Stimulated activated effector memory CD8-positive, alpha-beta T cell treated with anti-CD3 and anti-CD28 coated beads, Interleukin-12 subunit alpha, Interleukin-12 subunit beta, amount 100 ng/mL, for 72 hours (primary cell): ENCODE measurements at regions not wholly inside any gene's neighbourhood (a gene's known extent, or its start where the extent isn't known, plus 50 kb on each side); places are given as distances from the start of the nearest gene placed in this dataset.
A peak's percentile ranks its signal among the peaks of the same experiment; 100 is the strongest.

Source experiments
- ATAC-seq: fragments of 150-1000 bp; cut with Tn5 transposase; 2 replicates; pipeline ENCODE4 v1.10.0; 2021
- DNase-seq, 2 donors: peaks; one replicate each; pipeline ENCODE4 v3.0.0; 2021 to 2022; ENCODE audit warnings: low spot score in 2 of 2
- H3K27ac Mint-ChIP-seq: one replicate; pipeline ENCODE4 v1.8.0; 2022; ENCODE audit warnings: mild to moderate bottlenecking, mixed read lengths
- H3K36me3 Mint-ChIP-seq: one replicate; pipeline ENCODE4 v1.8.0; 2022; ENCODE audit warnings: mild to moderate bottlenecking, mixed read lengths
- H3K4me1 Mint-ChIP-seq: one replicate; pipeline ENCODE4 v1.8.0; 2022; ENCODE audit warnings: mixed read lengths
- H3K4me3 Mint-ChIP-seq: one replicate; pipeline ENCODE4 v1.8.0; 2022; ENCODE audit warnings: mild to moderate bottlenecking, mixed read lengths
- H3K9me3 Mint-ChIP-seq: one replicate; pipeline ENCODE4 v1.8.0; 2022; ENCODE audit warnings: mixed read lengths

DNA sequence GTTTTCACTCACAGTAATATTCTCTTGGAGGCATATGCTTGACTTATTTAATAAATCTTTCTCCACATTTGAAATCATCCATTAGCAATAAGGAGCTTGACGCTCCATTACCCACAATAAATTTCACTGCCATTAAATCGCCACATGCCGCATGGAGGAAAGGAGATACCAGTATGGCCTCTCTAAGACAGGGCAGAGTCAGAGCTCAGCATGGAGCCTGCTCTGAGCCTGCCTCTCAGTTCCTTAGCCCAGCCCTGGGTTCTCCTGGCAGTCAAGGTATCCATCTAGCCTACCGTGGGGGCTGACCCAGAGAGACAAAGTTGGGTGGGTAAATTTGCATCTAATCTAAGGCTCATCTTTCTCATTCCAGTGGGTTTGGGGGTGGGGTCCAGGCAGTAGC is 80.3 kb upstream of the CES5A start:
- Mint-ChIP-seq H3K9me3 (peaks cover 2% of the 10 kb centered on the region), H3K36me3 (no peaks in the 10 kb centered on the region), H3K27ac (no peak overlapping the region), H3K4me3 (no peak overlapping the region), H3K4me1 (no peaks in the 10 kb centered on the region)
- ATAC-seq (no peak), DNase-seq (no peak)

- Mint-ChIP-seq H3K9me3 (peaks cover 2% of the 10 kb centered on the region), H3K4me1 (no peaks in the 10 kb centered on the region), H3K4me3 (no peak overlapping the region), H3K36me3 (no peaks in the 10 kb centered on the region), H3K27ac (no peak overlapping the region)
- DNase-seq = no peak
- ATAC-seq = no peak
Measured at GRCh38 chr16:55954906-55955305, 79.7 kb upstream of the CES5A start.

DNA sequence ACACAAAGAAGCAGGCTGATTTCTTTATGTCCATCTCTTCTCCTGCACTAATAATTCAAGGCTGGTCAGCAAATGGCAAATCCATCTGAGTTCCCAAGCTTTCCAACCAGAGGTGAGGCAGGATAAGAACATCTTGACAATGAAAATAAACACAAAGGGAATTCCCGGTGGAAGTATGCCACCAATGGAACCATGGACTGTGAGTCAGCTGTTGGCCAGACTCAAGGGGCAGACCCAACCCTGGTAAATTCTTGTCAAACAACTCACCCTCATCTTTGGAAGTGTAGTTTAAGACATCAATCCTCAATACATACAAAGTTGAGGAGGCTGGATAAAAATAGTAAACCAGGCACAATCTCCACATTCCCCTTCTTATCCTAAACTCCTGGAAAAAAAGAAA is 74.3 kb upstream of the CES5A start:
- no peaks in the 10 kb centered on the region for H3K9me3 Mint-ChIP-seq
- no peak for DNase-seq
- H3K27ac Mint-ChIP-seq = no peak overlapping the region
- H3K4me1 Mint-ChIP-seq = no peaks in the 10 kb centered on the region
- H3K4me3 Mint-ChIP-seq = no peak overlapping the region
- no peaks in the 10 kb centered on the region for H3K36me3 Mint-ChIP-seq
- no peak for ATAC-seq

DNA sequence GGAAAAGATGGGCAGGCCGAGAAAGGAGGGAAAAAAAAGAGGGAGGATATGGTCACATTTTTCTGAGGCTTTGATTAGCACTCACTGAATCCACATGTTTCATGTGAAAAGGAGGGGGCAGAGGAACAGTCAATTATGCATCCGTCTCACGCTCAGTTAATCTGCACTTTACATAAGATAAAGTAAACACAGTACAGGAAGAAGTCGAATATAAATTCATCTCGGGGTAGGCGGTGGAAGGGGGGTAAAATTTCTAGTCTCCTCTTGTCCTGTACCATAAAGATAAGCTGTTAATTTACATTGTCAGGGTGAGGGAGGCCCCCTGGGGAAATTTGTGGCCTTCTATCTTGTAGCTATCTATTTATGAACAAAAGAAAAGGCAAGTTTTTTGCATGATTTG is 73.1 kb upstream of the CES5A start:
- DNase-seq = no peak
- Mint-ChIP-seq H3K4me1 (no peaks in the 10 kb centered on the region), H3K27ac (no peak overlapping the region), H3K36me3 (no peaks in the 10 kb centered on the region), H3K9me3 (no peaks in the 10 kb centered on the region), H3K4me3 (no peak overlapping the region)
- ATAC-seq = no peak

DNA sequence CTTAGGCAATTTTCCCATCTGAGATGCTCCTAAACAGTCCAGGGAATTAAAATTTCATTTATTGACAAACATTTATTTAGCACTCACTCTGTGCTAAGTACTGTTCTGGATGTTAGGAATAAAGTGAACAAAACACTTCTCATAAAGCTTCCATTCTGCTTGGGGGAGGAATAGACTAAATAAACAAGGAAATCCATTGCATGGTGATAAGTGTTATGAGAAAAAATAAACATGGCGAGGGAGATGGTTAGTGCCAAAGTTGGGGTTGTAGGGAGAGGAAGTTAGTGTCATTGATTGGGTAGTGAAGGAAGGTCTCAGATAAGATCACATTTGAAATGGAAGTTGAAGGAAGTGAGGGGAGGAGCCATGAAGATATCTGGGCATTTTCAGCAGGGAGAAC is 72.2 kb upstream of the CES5A start:
- H3K36me3 Mint-ChIP-seq = no peaks in the 10 kb centered on the region
- no peak overlapping the region for H3K27ac Mint-ChIP-seq
- ATAC-seq (no peak), DNase-seq (no peak)
- H3K9me3 Mint-ChIP-seq = no peaks in the 10 kb centered on the region
- H3K4me1 Mint-ChIP-seq = no peaks in the 10 kb centered on the region
- no peak overlapping the region for H3K4me3 Mint-ChIP-seq

GRCh38 chr16:55944377-55944802 is 69.2 kb upstream of the CES5A start:
- Mint-ChIP-seq H3K27ac (no peak overlapping the region), H3K9me3 (no peaks in the 10 kb centered on the region), H3K36me3 (no peaks in the 10 kb centered on the region), H3K4me3 (no peak overlapping the region), H3K4me1 (no peaks in the 10 kb centered on the region)
- DNase-seq (peak; percentile 36 to 68), ATAC-seq (peak; percentile 53)

DNA sequence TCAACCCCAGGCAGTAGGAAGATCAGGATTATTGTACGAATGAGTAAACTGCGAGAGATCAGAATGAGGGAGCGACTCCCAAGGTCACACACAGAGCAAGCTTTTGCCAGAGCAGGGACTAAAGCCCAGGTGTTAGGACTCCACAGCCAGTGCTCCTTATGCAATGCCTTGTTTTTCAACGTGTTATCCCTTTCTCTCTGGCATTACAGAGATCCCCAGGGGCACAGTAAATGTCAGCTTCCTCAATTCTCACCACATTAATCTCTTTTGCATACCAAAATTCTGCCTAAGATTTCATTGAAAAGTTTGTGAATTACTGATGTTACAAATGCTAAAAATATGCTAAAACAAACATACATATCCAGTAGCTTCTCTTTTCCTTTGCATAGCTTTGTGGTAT is 68.1 kb upstream of the CES5A start:
- DNase-seq = no peak
- Mint-ChIP-seq H3K27ac (no peak overlapping the region), H3K4me3 (no peak overlapping the region), H3K36me3 (no peaks in the 10 kb centered on the region), H3K9me3 (no peaks in the 10 kb centered on the region), H3K4me1 (no peaks in the 10 kb centered on the region)
- ATAC-seq = no peak

DNA sequence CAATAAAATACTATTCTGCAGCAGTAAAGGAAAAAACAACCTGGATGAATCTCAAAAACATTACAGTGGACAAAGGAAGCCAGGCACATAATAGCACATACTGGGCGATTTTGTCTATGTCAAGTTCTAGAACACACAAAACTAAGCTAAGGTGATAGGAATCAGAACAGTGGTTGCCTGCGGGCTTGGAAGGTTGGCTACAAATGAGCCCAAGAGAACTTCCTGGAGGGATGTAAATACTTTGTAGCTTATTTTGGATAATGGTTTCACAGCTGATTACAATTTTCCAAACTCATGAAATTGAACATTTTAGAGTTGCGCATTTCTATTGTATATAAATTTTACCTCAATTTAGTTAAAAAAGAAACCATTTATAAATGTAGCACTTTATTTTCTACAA is 67.6 kb upstream of the CES5A start:
- no peak for DNase-seq
- H3K4me3 Mint-ChIP-seq = no peak overlapping the region
- no peak for ATAC-seq
- no peaks in the 10 kb centered on the region for H3K4me1 Mint-ChIP-seq
- H3K27ac Mint-ChIP-seq = no peak overlapping the region
- no peaks in the 10 kb centered on the region for H3K9me3 Mint-ChIP-seq
- no peaks in the 10 kb centered on the region for H3K36me3 Mint-ChIP-seq

- Mint-ChIP-seq H3K9me3 (no peaks in the 10 kb centered on the region), H3K36me3 (no peaks in the 10 kb centered on the region), H3K4me1 (no peaks in the 10 kb centered on the region), H3K4me3 (no peak overlapping the region), H3K27ac (no peak overlapping the region)
- DNase-seq (no peak), ATAC-seq (no peak)
Measured at GRCh38 chr16:55941552-55941951, 66.4 kb upstream of the CES5A start.

DNA sequence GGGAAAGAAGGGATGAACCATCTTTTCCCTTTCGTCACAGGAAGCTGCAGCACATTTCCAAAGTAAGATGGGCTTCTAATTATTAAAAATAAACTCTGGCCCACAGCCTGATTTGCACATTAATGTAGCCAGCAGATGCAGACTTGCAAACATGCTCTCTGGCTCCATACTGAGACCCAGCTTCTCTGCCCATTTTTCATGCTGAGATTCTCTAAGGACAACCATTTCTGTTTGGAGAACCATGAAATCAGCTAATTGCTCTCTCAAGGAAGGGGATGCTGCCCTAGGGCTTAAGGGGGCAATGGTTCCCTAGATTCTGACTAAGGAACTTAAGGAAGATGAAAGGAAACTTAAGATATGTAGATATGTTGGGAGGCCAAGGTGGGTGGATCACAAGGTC is 63.0 kb upstream of the CES5A start:
- DNase-seq (no peak), ATAC-seq (no peak)
- no peaks in the 10 kb centered on the region for H3K4me1 Mint-ChIP-seq
- no peak overlapping the region for H3K27ac Mint-ChIP-seq
- H3K9me3 Mint-ChIP-seq = no peaks in the 10 kb centered on the region
- no peak overlapping the region for H3K4me3 Mint-ChIP-seq
- H3K36me3 Mint-ChIP-seq = no peaks in the 10 kb centered on the region

- H3K4me1 Mint-ChIP-seq = no peaks in the 10 kb centered on the region
- H3K4me3 Mint-ChIP-seq = no peak overlapping the region
- ATAC-seq (no peak), DNase-seq (no peak)
- no peak overlapping the region for H3K27ac Mint-ChIP-seq
- H3K36me3 Mint-ChIP-seq = no peaks in the 10 kb centered on the region
- H3K9me3 Mint-ChIP-seq = no peaks in the 10 kb centered on the region
Measured at GRCh38 chr16:55933038-55933437, 57.9 kb upstream of the CES5A start.

DNA sequence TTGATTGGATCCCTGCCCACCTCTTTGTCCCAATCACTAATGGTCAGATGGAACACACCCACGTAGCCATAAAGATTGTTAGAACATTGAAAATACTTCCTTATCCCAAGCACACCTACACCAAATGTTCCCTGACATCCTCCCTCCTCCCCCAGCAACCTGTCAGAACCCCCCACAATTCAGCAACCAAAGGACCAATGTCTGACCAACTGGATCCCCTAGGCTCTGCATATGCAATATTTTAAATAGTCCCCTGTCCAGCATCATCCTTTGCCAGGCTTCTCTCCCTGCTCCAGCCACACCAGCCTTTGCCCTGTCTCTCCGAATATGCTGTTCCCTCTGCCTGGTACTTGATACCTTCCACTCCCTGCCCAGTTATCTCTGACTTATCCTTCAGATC is 54.9 kb upstream of the CES5A start:
- ATAC-seq = no peak
- H3K27ac Mint-ChIP-seq = no peak overlapping the region

DNA sequence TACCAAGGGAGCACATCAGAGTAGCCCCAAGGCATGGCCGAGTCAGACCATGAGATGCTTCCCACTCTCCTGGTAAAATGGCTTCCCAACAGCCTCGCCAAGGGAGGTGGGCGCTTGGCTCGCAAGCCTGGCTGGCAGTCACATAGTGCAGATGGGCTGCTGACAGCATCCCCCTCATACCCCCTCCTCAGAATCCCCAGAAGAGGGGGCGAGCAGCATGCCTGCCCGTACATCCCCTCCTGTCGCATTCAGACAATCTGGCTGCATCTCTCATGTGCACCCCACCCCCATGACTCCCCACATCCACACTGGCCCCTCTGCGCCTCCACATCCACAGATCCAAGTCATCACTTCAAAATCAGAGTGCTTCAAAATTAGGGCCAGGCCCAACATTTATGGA is 54.0 kb upstream of the CES5A start:
- ATAC-seq = no peak
- no peak overlapping the region for H3K27ac Mint-ChIP-seq
- no peak overlapping the region for H3K4me3 Mint-ChIP-seq
- no peaks in the 10 kb centered on the region for H3K9me3 Mint-ChIP-seq
- no peak for DNase-seq
- no peaks in the 10 kb centered on the region for H3K4me1 Mint-ChIP-seq
- H3K36me3 Mint-ChIP-seq = no peaks in the 10 kb centered on the region

More for the DNA sequence above, 54.9 kb upstream of the CES5A start:
- H3K4me3 Mint-ChIP-seq = no peak overlapping the region
- H3K9me3 Mint-ChIP-seq = no peaks in the 10 kb centered on the region
- no peaks in the 10 kb centered on the region for H3K4me1 Mint-ChIP-seq
- H3K36me3 Mint-ChIP-seq = no peaks in the 10 kb centered on the region
- DNase-seq = no peak

DNA sequence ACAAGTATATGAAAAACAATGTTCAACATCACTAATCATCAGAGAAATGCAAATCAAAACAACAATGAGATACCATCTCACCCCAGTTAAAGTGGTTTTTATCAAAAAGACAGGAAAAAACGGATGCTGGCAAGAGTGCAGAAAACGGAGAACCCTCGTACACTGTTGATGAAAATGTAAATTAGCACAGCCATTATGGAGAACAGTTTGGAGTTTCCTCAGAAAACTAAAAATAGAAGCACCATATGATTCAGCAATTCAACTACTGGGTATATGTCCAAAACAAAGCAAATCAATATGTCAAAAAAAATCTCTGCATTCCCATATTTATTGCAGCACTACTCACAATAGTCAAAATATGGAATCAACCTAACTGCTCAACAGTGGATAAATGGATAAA is 50.1 kb upstream of the CES5A start:
- no peaks in the 10 kb centered on the region for H3K9me3 Mint-ChIP-seq
- no peak overlapping the region for H3K4me3 Mint-ChIP-seq
- no peak overlapping the region for H3K27ac Mint-ChIP-seq
- no peak for ATAC-seq
- no peaks in the 10 kb centered on the region for H3K36me3 Mint-ChIP-seq
- no peaks in the 10 kb centered on the region for H3K4me1 Mint-ChIP-seq
- no peak for DNase-seq
